NB4 (cell line): ENCODE measurements at regions not wholly inside any gene's neighbourhood (a gene's known extent, or its start where the extent isn't known, plus 50 kb on each side); places are given as distances from the start of the nearest gene placed in this dataset.
"Not testable (repeated sequence)": the region's sequence is repeated elsewhere in the genome, so short reads cannot be mapped to it uniquely, and the experiment has no call there.

Experiments
- DNase-seq: peaks from one replicate; pipeline ENCODE4 v3.0.0; 2010; ENCODE audit warnings: low read depth
- H3K4me3 ChIP-seq: one replicate; pipeline ENCODE4 v1.5.1; 2011; ENCODE audit warnings: mild to moderate bottlenecking, low read depth, low read length, moderate library complexity
- CTCF ChIP-seq: IDR thresholded peaks from one replicate; pipeline ENCODE4 v1.5.1; 2012; ENCODE audit warnings: low read depth, low read length
- MAX ChIP-seq: IDR thresholded peaks from 2 replicates; pipeline ENCODE4 v1.6.1; 2011; ENCODE audit warnings: low read depth, low read length
- MYC ChIP-seq: IDR thresholded peaks from 2 replicates; pipeline ENCODE4 v1.6.1; 2011; ENCODE audit warnings: low read depth, low read length
- POLR2A ChIP-seq: IDR thresholded peaks from 2 replicates; pipeline ENCODE4 v1.6.1; 2011; ENCODE audit warnings: mild to moderate bottlenecking; ENCODE audit not compliant: insufficient read length; ENCODE audit errors: extremely low read depth

- no peak overlapping the region for H3K4me3 ChIP-seq
- no peak for TF ChIP-seq MYC
- TF ChIP-seq POLR2A = no peak
- DNase-seq = no peak
Observed at GRCh38 chr1:215425138-215425537, 142.0 kb upstream of the KCTD3 start.

GRCh38 chr1:215426101-215426500, 141.0 kb upstream of the KCTD3 start:
- no peak overlapping the region for H3K4me3 ChIP-seq
- TF ChIP-seq POLR2A (no peak), MAX (no peak), CTCF (no peak), MYC (no peak)

GRCh38 chr1:215432483-215433227, 134.4 kb upstream of the KCTD3 start:
- not testable (repeated sequence) for H3K4me3 ChIP-seq, DNase-seq

More at GRCh38 chr1:215426101-215426500, 141.0 kb upstream of the KCTD3 start:
- DNase-seq = no peak

- no peak overlapping the region for H3K4me3 ChIP-seq
- DNase-seq = no peak
- TF ChIP-seq CTCF = no peak
- TF ChIP-seq MYC = no peak
Observed at GRCh38 chr1:215433237-215433636, 133.9 kb upstream of the KCTD3 start.

GRCh38 chr1:215439549-215439948, 127.6 kb upstream of the KCTD3 start:
- TF ChIP-seq MYC (no peak), MAX (no peak), POLR2A (no peak), CTCF (no peak)
- H3K4me3 ChIP-seq = no peak overlapping the region
- DNase-seq = no peak

- TF ChIP-seq MYC = no peak
- no peak for TF ChIP-seq CTCF
- TF ChIP-seq MAX = no peak
- no peak for TF ChIP-seq POLR2A
- no peak for DNase-seq
- no peak overlapping the region for H3K4me3 ChIP-seq
Observed at GRCh38 chr1:215444715-215445414, 122.2 kb upstream of the KCTD3 start.

GRCh38 chr1:215448014-215448413, 119.1 kb upstream of the KCTD3 start:
- not testable (repeated sequence) for DNase-seq, H3K4me3 ChIP-seq

GRCh38 chr1:215449147-215449546, 118.0 kb upstream of the KCTD3 start:
- H3K4me3 ChIP-seq, DNase-seq: not testable (repeated sequence)
